K562 (cell line): ENCODE measurements at regions not wholly inside any gene's neighbourhood (a gene's known extent, or its start where the extent isn't known, plus 50 kb on each side); places are given as distances from the start of the nearest gene placed in this dataset.

Experiments used
- ATAC-seq: fragments of 200-7000 bp; cut with Tn5 transposase; 3 replicates; pipeline ENCODE4 v1.9.1; 2020; ENCODE audit warnings: moderate library complexity
- BruUV-seq: library from RNA; stranded (reverse); fragments of 400-500 nt; replicated peaks from 2 replicates; lab custom pipeline; 2021; lab: Mats Ljungman, UMichigan
- CTCF ChIA-PET: fragments of 300-600 bp; formaldehyde crosslinking; extraction: SDS; loops from one replicate; lab custom pipeline; 2021; ENCODE audit warnings: low intra/inter-chr PET ratio; lab: Yijun Ruan, JAX
- POLR2A ChIA-PET: fragments of 300-600, 350-650 bp; sonication (Branson Sonifier 250); formaldehyde crosslinking; extraction: SDS; loops from one replicate; lab custom pipeline; 2021; ENCODE audit warnings: antibody characterized with exemption, inconsistent platforms; lab: Yijun Ruan, JAX
- DNase-seq, 4 experiments: peaks; one replicate each; pipeline versions ENCODE4 v3.0.0 to v3.0.0-alpha.2; 2011 to 2018; ENCODE audit warnings: low spot score in 3 of 4, mixed read lengths in 3 of 4; ENCODE audit errors: extremely low read depth in 1 of 4
- FAIRE-seq: peaks from 2 replicates; lab custom pipeline; 2011; peaks lifted over from hg19 to GRCh38; lab: Jason Lieb, UNC
- H2AFZ ChIP-seq: 2 replicates; pipeline ENCODE4 v1.6.0; 2011; ENCODE audit warnings: low read depth, low read length, control low read depth, inconsistent platforms
- H3K27ac ChIP-seq: fragments of 200-600 bp; 3 replicates; pipeline ENCODE4 v1.8.0; 2011; ENCODE audit warnings: low read depth, mild to moderate bottlenecking, control low read depth, inconsistent platforms, low read length, moderate library complexity, mixed read lengths; ENCODE audit errors: extremely low read depth
- H3K27me3 ChIP-seq, 2 experiments: fragments of 300-600 bp in 1 of 2; 2 replicates in 1 of 2; 3 replicates in 1 of 2; pipeline versions ENCODE4 v1.6.0 to v1.8.0; 2011; ENCODE audit warnings: inconsistent platforms in 2 of 2, low read length in 2 of 2, mild to moderate bottlenecking in 1 of 2, mixed read lengths in 1 of 2, moderate library complexity in 1 of 2; ENCODE audit not compliant: control insufficient read depth in 2 of 2, insufficient read depth in 2 of 2
- H3K36me3 ChIP-seq: fragments of 300-600 bp; 3 replicates; pipeline ENCODE4 v1.8.0; 2011; ENCODE audit warnings: mild to moderate bottlenecking, low read length, inconsistent platforms; ENCODE audit not compliant: control insufficient read depth, insufficient read depth
- H3K4me1 ChIP-seq, 2 experiments: fragments of 200-600 bp in 1 of 2; replicated peaks in 1 of 2; 2 replicates in 1 of 2; 3 replicates in 1 of 2; pipeline versions ENCODE4 v1.5.1 to v1.8.0; 2011; ENCODE audit warnings: inconsistent platforms in 2 of 2, low read length in 2 of 2, mild to moderate bottlenecking in 1 of 2, mixed read lengths in 1 of 2, moderate library complexity in 1 of 2; ENCODE audit not compliant: control insufficient read depth in 2 of 2, insufficient read depth in 2 of 2
- H3K4me2 ChIP-seq: 2 replicates; pipeline ENCODE4 v1.6.1; 2011; ENCODE audit warnings: low read length, control low read depth, inconsistent platforms, mixed read lengths; ENCODE audit not compliant: insufficient read depth
- H3K4me3 ChIP-seq: fragments of 200-600 bp; sonication (generic), shearing (Covaris generic); 2 replicates; pipeline ENCODE4 v1.5.1; 2016; ENCODE audit warnings: control low read depth, inconsistent platforms
- H3K79me2 ChIP-seq: fragments of 200-600 bp; 3 replicates; pipeline ENCODE4 v1.8.0; 2011; ENCODE audit warnings: low read length, inconsistent platforms; ENCODE audit not compliant: control insufficient read depth, insufficient read depth
- H3K9ac ChIP-seq, 2 experiments: 2 replicates each; pipeline versions ENCODE4 v1.6.0 to v1.6.1; 2011; ENCODE audit warnings: low read depth in 2 of 2, low read length in 2 of 2, control low read depth in 1 of 2, inconsistent platforms in 1 of 2, mild to moderate bottlenecking in 1 of 2, mixed read lengths in 1 of 2; ENCODE audit not compliant: insufficient read depth in 1 of 2
- H3K9me1 ChIP-seq: one replicate; pipeline ENCODE4 v1.6.0; 2011; ENCODE audit warnings: inconsistent platforms, mild to moderate bottlenecking, low read length, moderate library complexity; ENCODE audit not compliant: control insufficient read depth, insufficient read depth
- H3K9me3 ChIP-seq: replicated peaks from 2 replicates; pipeline ENCODE4 v1.5.1; 2011; ENCODE audit warnings: low read depth, low read length, inconsistent platforms; ENCODE audit not compliant: control insufficient read depth, insufficient read depth
- H4K20me1 ChIP-seq: replicated peaks from 2 replicates; pipeline ENCODE4 v1.6.1; 2011; ENCODE audit warnings: low read length, inconsistent platforms, mixed read lengths; ENCODE audit not compliant: control insufficient read depth, insufficient read depth
- ATF2 ChIP-seq: sonication (generic); formaldehyde crosslinking; IDR thresholded peaks from 2 replicates; pipeline ENCODE4 v1.8.1; 2022; ENCODE audit warnings: missing genetic modification reagents
- DLX4 ChIP-seq: fragments of 250-450 bp; sonication (Bioruptor Pico); IDR thresholded peaks from 2 replicates; pipeline ENCODE4 v1.6.1; 2021; ENCODE audit warnings: mild to moderate bottlenecking
- EP400 ChIP-seq: fragments of 450-650 bp; IDR thresholded peaks from 2 replicates; pipeline ENCODE4 v1.6.1; 2017; ENCODE audit warnings: antibody characterized with exemption, mild to moderate bottlenecking, moderate library complexity
- ETV6 ChIP-seq, 3 experiments: fragments of 150-350 bp in 1 of 3; sonication (generic) in 1 of 3; formaldehyde crosslinking in 1 of 3; IDR thresholded peaks; 2 replicates each; pipeline versions ENCODE4 v1.6.1 to v1.8.0; 2014 to 2022; ENCODE audit warnings: borderline replicate concordance in 2 of 3, low read depth in 2 of 3, antibody characterized with exemption in 1 of 3, low read length in 1 of 3, mild to moderate bottlenecking in 1 of 3, missing genetic modification reagents in 1 of 3
- GTF2B ChIP-seq: IDR thresholded peaks from 2 replicates; pipeline ENCODE4 v1.6.1; 2011; ENCODE audit not compliant: insufficient read length; ENCODE audit errors: extremely low read depth
- PHB ChIP-seq: fragments of 250-450 bp; sonication (Bioruptor Pico); IDR thresholded peaks from 2 replicates; pipeline ENCODE4 v1.5.0; 2021
- SFPQ ChIP-seq: fragments of 200-400 bp; formaldehyde crosslinking; IDR thresholded peaks from 2 replicates; pipeline ENCODE4 v1.6.1; 2017; ENCODE audit warnings: mild to moderate bottlenecking, low read depth, low read length, moderate library complexity
- THRAP3 ChIP-seq: fragments of 450-650 bp; IDR thresholded peaks from 2 replicates; pipeline ENCODE4 v1.6.1; 2016; ENCODE audit warnings: mild to moderate bottlenecking, inconsistent platforms, borderline replicate concordance
- TSC22D4 ChIP-seq: fragments of 450-650 bp; IDR thresholded peaks from 2 replicates; pipeline ENCODE4 v1.6.1; 2016; ENCODE audit warnings: missing genetic modification characterization, missing biosample characterization, control low read depth
- XRCC4 ChIP-seq: IDR thresholded peaks from one replicate; pipeline ENCODE4 v1.6.1; 2011; ENCODE audit not compliant: insufficient read depth, insufficient read length; ENCODE audit errors: extremely low read depth
- XRCC5 ChIP-seq: fragments of 200-400 bp; formaldehyde crosslinking; IDR thresholded peaks from 2 replicates; pipeline ENCODE4 v1.6.1; 2017; ENCODE audit warnings: low read depth, mild to moderate bottlenecking, low read length
- ZNF655 ChIP-seq: fragments of 250-450 bp; sonication (Bioruptor Pico); IDR thresholded peaks from 2 replicates; pipeline ENCODE4 v1.5.0; 2021
- ZNF76 ChIP-seq: fragments of 250-450 bp; sonication (Bioruptor Pico); IDR thresholded peaks from 2 replicates; pipeline ENCODE4 v1.4.0; 2020; ENCODE audit warnings: mild to moderate bottlenecking, moderate library complexity, borderline replicate concordance
- WGBS: fragments of 100-300 bp; shearing (Covaris generic); methylation state at CpG from one replicate; pipeline ENCODE4 v1.1.6; 2016; ENCODE audit warnings: low coverage, mixed read lengths; ENCODE audit not compliant: insufficient coverage; ENCODE audit errors: missing lambda C conversion rate; 5-methylcytosine and 5-hydroxymethylcytosine counted together
- in situ Hi-C: fragments of 300-500 bp; cut with MboI; formaldehyde crosslinking; loops from 4 replicates; pipeline ENCODE4 v1.15.0; 2018; ENCODE audit warnings: inconsistent platforms, mixed read lengths
- intact Hi-C: fragments of 100-400 bp; cut with micrococcal nuclease; formaldehyde crosslinking; loops from 2 replicates; pipeline ENCODE4 v1.14.2; 2022

- no TSS peak for BruUV-seq
- ChIA-PET CTCF (no interaction called here), POLR2A (no interaction called here)
- TF ChIP-seq DLX4 (CRISPR knock-in tag) (no peak), TSC22D4 (tag) (no peak), PHB (no peak), XRCC4 (no peak), THRAP3 (no peak), ZNF655 (CRISPR knock-in tag) (no peak), GTF2B (no peak), ZNF76 (CRISPR knock-in tag) (no peak), SFPQ (no peak), EP400 (no peak), ETV6 (IDR thresholded peaks at IDR 0.05; ENCODE audit: borderline replicate concordance in 1 of 2, low read depth in 2 of 2, low read length in 1 of 2) (no peak), ETV6 (CRISPR knock-in tag; IDR thresholded peaks at IDR 0.05; ENCODE audit: borderline replicate concordance) (no peak), XRCC5 (no peak), ATF2 (CRISPR knock-in tag) (no peak)
- no peak for FAIRE-seq
- no peak for DNase-seq
- Histone ChIP-seq H3K36me3 (no peaks in the 10 kb centered on the region), H3K27me3 (no peaks in the 10 kb centered on the region), H4K20me1 (no peaks in the 10 kb centered on the region), H3K79me2 (no peaks in the 10 kb centered on the region), H3K9ac (no peak overlapping the region), H3K4me1 (no peaks in the 10 kb centered on the region), H3K9me3 (no peaks in the 10 kb centered on the region), H2AFZ (no peak overlapping the region), H3K27ac (no peak overlapping the region), H3K4me3 (no peak overlapping the region), H3K9me1 (no peaks in the 10 kb centered on the region), H3K4me2 (no peak overlapping the region)
- in situ Hi-C loops (no loop called here), intact Hi-C loops (no loop called here)
- no peak for ATAC-seq
- WGBS: 0% methylated on average over 2 of the region's 2 CpGs
Observed at GRCh38 chr10:9254353-9254752, 1199.9 kb downstream of the GATA3 start.
